ENCODE measurements at regions not wholly inside any gene's neighbourhood (a gene's known extent, or its start where the extent isn't known, plus 50 kb on each side); places are given as distances from the start of the nearest gene placed in this dataset.

DNA sequence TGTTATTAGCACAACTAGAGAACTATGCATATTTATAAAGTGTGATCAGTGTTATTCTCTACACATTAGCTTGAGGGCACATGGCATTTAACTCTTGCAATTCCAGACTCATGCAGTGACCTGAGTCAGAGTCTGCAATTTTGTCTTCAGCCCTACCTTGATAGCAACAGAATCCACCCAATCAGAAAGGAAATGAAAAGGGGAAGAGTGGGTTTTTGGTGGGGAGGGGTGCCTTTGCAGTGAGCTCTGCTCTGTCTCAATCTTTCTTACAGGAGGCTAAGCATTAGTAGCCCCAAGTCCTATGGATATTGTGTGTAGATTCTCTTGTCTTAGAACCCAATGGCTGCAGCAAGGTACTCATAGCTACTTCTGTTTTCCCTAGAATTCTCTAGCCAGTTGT is 489.2 kb downstream of the DHX35 start:
- no peak overlapping the region for H3K27ac Mint-ChIP-seq
- POLR2A ChIA-PET, result no interaction called here
- intact Hi-C loops (cut with micrococcal nuclease), result no loop called here

DNA sequence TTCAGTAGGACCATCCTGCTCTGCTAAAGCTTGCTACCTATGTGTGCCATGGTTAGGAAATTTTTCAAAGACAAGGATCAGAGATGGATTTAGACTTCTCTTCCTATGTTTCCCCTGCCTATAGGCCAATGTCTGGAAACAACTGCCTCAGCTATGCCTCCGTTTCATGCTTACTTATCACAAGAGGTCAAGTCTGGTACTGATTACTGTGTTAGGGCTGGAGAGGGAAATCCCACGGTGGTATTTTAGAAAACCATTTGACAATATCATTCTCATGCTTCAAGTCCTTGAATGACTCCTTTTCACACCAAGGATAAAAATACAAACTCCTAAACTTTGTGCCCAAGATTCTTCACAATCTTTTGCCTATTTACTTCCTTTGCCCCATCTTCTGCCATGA is 484.3 kb downstream of the DHX35 start:
- Mint-ChIP-seq H3K9me3 (peaks cover 0 to 10% (median 0%) of the 10 kb centered on the region in 11 donors), H3K4me3 (no peak overlapping the region), H3K27me3 (peaks cover 0 to 16% (median 9%) of the 10 kb centered on the region in 5 donors), H3K27ac (no peak overlapping the region), H3K4me1 (no peaks in the 10 kb centered on the region), H3K36me3 (no peaks in the 10 kb centered on the region)
- CTCF ChIA-PET, result no interaction called here
- POLR2A ChIA-PET, result no interaction called here
- H3K36me3 ChIP-seq (ENCODE audit: control insufficient read depth in 2 of 3, insufficient read depth in 3 of 3, low read length in 3 of 3), result no peaks in the 10 kb centered on the region
- no peaks in the 10 kb centered on the region for H3K27me3 ChIP-seq (ENCODE audit: control insufficient read depth in 2 of 2, insufficient read depth in 2 of 2, low read length in 2 of 2)
- H3K4me3 ChIP-seq (ENCODE audit: low read length), result no peak overlapping the region
- peaks cover 0 to 2% (median 0%) of the 10 kb centered on the region in 3 experiments for H3K9me3 ChIP-seq (ENCODE audit: control insufficient read depth in 2 of 3, low read length in 3 of 3)
- H3K27ac ChIP-seq (ENCODE audit: low read depth, low read length), result no peak overlapping the region
- intact Hi-C loops (cut with micrococcal nuclease), result no loop called here
- no peaks in the 10 kb centered on the region for H3K4me1 ChIP-seq (ENCODE audit: control insufficient read depth in 2 of 2, insufficient read depth in 2 of 2, low read length in 2 of 2)
- ATAC-seq (no peak), DNase-seq (no peak)

More for the DNA sequence above, 489.2 kb downstream of the DHX35 start:
- peaks cover 0 to 24% (median 11%) of the 10 kb centered on the region in 5 donors for H3K27me3 Mint-ChIP-seq
- DNase-seq (no peak), ATAC-seq (no peak)
- no peaks in the 10 kb centered on the region for H3K36me3 Mint-ChIP-seq
- CTCF ChIA-PET, result no interaction called here
- Histone ChIP-seq H3K4me1 (ENCODE audit: control insufficient read depth in 2 of 2, insufficient read depth in 2 of 2, low read length in 2 of 2) (no peaks in the 10 kb centered on the region), H3K4me3 (ENCODE audit: low read length) (no peak overlapping the region), H3K9me3 (ENCODE audit: control insufficient read depth in 2 of 3, low read length in 3 of 3) (peaks cover 0 to 5% (median 0%) of the 10 kb centered on the region in 3 experiments), H3K36me3 (ENCODE audit: control insufficient read depth in 2 of 3, insufficient read depth in 3 of 3, low read length in 3 of 3) (no peaks in the 10 kb centered on the region), H3K27me3 (ENCODE audit: control insufficient read depth in 2 of 2, insufficient read depth in 2 of 2, low read length in 2 of 2) (no peaks in the 10 kb centered on the region), H3K27ac (ENCODE audit: low read depth, low read length) (no peak overlapping the region)
- peaks cover 0 to 2% (median 0%) of the 10 kb centered on the region in 7 donors for H3K4me1 Mint-ChIP-seq
- peaks cover 0 to 13% (median 3%) of the 10 kb centered on the region in 11 donors for H3K9me3 Mint-ChIP-seq
- H3K4me3 Mint-ChIP-seq, result no peak overlapping the region

DNA sequence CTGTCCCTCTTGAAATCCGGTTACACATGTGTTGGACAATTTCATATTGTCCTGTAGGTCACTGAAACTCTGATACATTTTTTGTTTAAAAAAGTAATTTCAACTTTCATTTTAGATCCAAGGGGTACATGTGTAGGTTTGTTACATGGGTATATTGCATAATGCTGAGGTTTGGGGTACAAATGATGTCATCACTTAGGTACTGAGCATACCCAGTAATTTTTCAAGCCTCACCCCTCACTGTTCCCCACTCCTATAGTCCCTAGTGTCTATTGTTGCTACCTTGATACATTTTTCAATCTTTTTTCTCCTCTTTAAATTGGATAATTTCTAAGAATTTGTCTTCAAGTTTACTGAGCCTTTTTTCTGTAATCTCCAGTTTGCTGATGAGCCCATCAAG is 483.0 kb downstream of the DHX35 start:
- CTCF ChIA-PET, result no interaction called here
- Histone ChIP-seq H3K27me3 (ENCODE audit: control insufficient read depth in 2 of 2, insufficient read depth in 2 of 2, low read length in 2 of 2) (no peaks in the 10 kb centered on the region), H3K9me3 (ENCODE audit: control insufficient read depth in 2 of 3, low read length in 3 of 3) (no peaks in the 10 kb centered on the region), H3K36me3 (ENCODE audit: control insufficient read depth in 2 of 3, insufficient read depth in 3 of 3, low read length in 3 of 3) (no peaks in the 10 kb centered on the region), H3K4me3 (ENCODE audit: low read length) (no peak overlapping the region), H3K4me1 (ENCODE audit: control insufficient read depth in 2 of 2, insufficient read depth in 2 of 2, low read length in 2 of 2) (no peaks in the 10 kb centered on the region), H3K27ac (ENCODE audit: low read depth, low read length) (no peak overlapping the region)
- Mint-ChIP-seq H3K4me3 (no peak overlapping the region), H3K36me3 (no peaks in the 10 kb centered on the region), H3K27ac (no peak overlapping the region), H3K9me3 (peaks cover 0 to 10% (median 0%) of the 10 kb centered on the region in 11 donors), H3K4me1 (no peaks in the 10 kb centered on the region), H3K27me3 (peaks cover 0 to 16% (median 9%) of the 10 kb centered on the region in 5 donors)
- POLR2A ChIA-PET, result no interaction called here
- intact Hi-C loops (cut with micrococcal nuclease), result no loop called here
- no peak for ATAC-seq
- no peak for DNase-seq

DNA sequence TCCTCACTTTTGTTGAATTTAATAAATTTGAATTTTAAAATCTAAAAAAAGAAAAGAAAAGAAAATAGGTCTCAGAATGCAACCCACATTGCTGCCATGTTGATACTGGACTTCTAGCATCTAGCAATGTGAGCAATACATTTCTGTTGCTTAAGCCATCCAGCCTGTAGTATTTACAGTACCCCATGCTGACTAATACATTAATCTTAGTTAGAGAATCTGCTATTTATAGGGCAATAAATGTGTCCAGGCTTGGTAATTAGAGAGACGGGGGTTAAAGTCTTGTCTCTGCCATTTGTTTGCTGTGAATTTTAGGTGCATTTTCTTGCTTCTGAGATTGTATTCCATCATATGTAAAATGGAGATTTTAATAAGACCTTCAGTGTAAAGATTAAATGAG is 471.3 kb downstream of the DHX35 start:
- Histone ChIP-seq H3K4me1 (ENCODE audit: control insufficient read depth in 2 of 2, insufficient read depth in 2 of 2, low read length in 2 of 2) (no peaks in the 10 kb centered on the region), H3K27me3 (ENCODE audit: control insufficient read depth in 2 of 2, insufficient read depth in 2 of 2, low read length in 2 of 2) (no peaks in the 10 kb centered on the region), H3K4me3 (ENCODE audit: low read length) (no peak overlapping the region), H3K9me3 (ENCODE audit: control insufficient read depth in 2 of 3, low read length in 3 of 3) (no peaks in the 10 kb centered on the region), H3K27ac (ENCODE audit: low read depth, low read length) (no peak overlapping the region), H3K36me3 (ENCODE audit: control insufficient read depth in 2 of 3, insufficient read depth in 3 of 3, low read length in 3 of 3) (no peaks in the 10 kb centered on the region)
- intact Hi-C loops (cut with micrococcal nuclease), result no loop called here
- H3K27ac Mint-ChIP-seq, result no peak overlapping the region
- ChIA-PET CTCF (no interaction called here), POLR2A (no interaction called here)
- H3K27me3 Mint-ChIP-seq, result peaks cover 0 to 12% (median 0%) of the 10 kb centered on the region in 5 donors
- peaks cover 0 to 20% (median 7%) of the 10 kb centered on the region in 11 donors for H3K9me3 Mint-ChIP-seq
- no peaks in the 10 kb centered on the region for H3K36me3 Mint-ChIP-seq
- no peak for ATAC-seq
- H3K4me1 Mint-ChIP-seq, result no peaks in the 10 kb centered on the region
- no peak overlapping the region for H3K4me3 Mint-ChIP-seq
- no peak for DNase-seq

DNA sequence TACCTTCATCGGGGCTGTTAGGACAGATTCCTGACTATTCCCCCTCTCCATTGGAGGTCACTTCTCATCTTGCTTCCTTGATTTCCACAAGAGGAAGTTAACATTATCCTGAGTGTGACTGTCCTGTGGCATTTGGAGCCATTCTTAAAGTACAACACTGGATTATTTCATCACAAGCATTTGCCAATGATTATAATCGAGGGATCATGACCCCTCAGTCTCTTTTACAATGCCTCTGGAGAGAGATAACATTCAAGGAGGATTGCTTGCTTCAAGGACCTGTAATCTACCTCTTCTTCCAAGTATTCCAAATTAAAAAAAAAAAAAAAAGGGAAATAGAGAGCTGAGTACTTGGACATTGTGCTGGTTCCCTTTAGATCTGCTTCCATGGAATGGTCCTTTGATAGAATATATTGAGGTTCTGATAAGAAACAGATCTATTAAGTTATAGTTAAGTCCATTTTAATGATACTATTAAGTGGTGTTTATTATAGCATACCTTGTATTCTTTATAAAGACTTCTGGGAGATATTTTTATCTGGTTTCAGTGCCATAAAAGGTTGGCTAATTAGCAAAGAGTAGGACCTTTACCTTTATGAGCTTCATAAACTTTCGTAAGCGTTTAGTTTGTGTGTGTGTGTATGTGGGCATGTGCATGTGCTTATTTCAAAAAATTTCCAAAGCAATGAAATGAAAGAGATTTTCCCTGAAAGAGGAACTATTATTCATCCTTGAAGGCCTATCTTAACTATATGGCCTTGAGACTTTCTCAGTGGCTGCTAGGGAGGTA is 469.1 kb downstream of the DHX35 start:
- POLR2A ChIA-PET, result no interaction called here
- Mint-ChIP-seq H3K9me3 (peaks cover 0 to 17% (median 5%) of the 10 kb centered on the region in 11 donors), H3K4me3 (no peak overlapping the region), H3K4me1 (no peaks in the 10 kb centered on the region), H3K36me3 (no peaks in the 10 kb centered on the region), H3K27me3 (peaks cover 0 to 3% (median 0%) of the 10 kb centered on the region in 5 donors), H3K27ac (no peak overlapping the region)
- ATAC-seq, result no peak
- Histone ChIP-seq H3K4me3 (ENCODE audit: low read length) (no peak overlapping the region), H3K36me3 (ENCODE audit: control insufficient read depth in 2 of 3, insufficient read depth in 3 of 3, low read length in 3 of 3) (no peaks in the 10 kb centered on the region), H3K4me1 (ENCODE audit: control insufficient read depth in 2 of 2, insufficient read depth in 2 of 2, low read length in 2 of 2) (no peaks in the 10 kb centered on the region), H3K27me3 (ENCODE audit: control insufficient read depth in 2 of 2, insufficient read depth in 2 of 2, low read length in 2 of 2) (no peaks in the 10 kb centered on the region), H3K9me3 (ENCODE audit: control insufficient read depth in 2 of 3, low read length in 3 of 3) (no peaks in the 10 kb centered on the region), H3K27ac (ENCODE audit: low read depth, low read length) (no peak overlapping the region)
- DNase-seq, result no peak
- CTCF ChIA-PET, result no interaction called here
- intact Hi-C loops (cut with micrococcal nuclease), result no loop called here

DNA sequence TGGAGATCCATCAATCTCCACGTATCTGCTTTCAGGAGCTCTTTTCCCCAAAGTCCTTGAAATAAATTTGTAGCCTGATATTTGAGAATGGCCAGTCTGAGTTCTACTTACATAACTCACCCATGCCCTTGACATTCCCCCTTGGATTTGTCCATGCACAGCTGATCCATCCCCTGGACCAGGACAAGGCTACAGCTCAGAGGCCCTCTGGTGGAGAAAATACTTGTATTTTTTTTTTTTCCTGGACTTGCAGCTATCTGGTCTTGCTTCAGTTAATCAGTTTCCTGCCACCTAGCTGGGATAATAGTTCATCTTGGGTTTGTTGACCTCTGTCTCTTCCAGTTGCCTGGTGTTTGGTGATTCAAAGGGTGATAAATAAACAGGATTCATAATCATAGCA is 467.6 kb downstream of the DHX35 start:
- Mint-ChIP-seq H3K9me3 (peaks cover 0 to 15% (median 3%) of the 10 kb centered on the region in 11 donors), H3K4me1 (no peaks in the 10 kb centered on the region), H3K4me3 (no peak overlapping the region), H3K27me3 (peaks cover 0 to 5% (median 0%) of the 10 kb centered on the region in 5 donors), H3K36me3 (no peaks in the 10 kb centered on the region), H3K27ac (no peak overlapping the region)
- intact Hi-C loops (cut with micrococcal nuclease), result no loop called here
- Histone ChIP-seq H3K4me3 (ENCODE audit: low read length) (no peak overlapping the region), H3K9me3 (ENCODE audit: control insufficient read depth in 2 of 3, low read length in 3 of 3) (no peaks in the 10 kb centered on the region), H3K27ac (ENCODE audit: low read depth, low read length) (no peak overlapping the region), H3K4me1 (ENCODE audit: control insufficient read depth in 2 of 2, insufficient read depth in 2 of 2, low read length in 2 of 2) (no peaks in the 10 kb centered on the region), H3K36me3 (ENCODE audit: control insufficient read depth in 2 of 3, insufficient read depth in 3 of 3, low read length in 3 of 3) (no peaks in the 10 kb centered on the region), H3K27me3 (ENCODE audit: control insufficient read depth in 2 of 2, insufficient read depth in 2 of 2, low read length in 2 of 2) (no peaks in the 10 kb centered on the region)
- ATAC-seq (no peak), DNase-seq (no peak)
- POLR2A ChIA-PET, result no interaction called here
- CTCF ChIA-PET, result no interaction called here

DNA sequence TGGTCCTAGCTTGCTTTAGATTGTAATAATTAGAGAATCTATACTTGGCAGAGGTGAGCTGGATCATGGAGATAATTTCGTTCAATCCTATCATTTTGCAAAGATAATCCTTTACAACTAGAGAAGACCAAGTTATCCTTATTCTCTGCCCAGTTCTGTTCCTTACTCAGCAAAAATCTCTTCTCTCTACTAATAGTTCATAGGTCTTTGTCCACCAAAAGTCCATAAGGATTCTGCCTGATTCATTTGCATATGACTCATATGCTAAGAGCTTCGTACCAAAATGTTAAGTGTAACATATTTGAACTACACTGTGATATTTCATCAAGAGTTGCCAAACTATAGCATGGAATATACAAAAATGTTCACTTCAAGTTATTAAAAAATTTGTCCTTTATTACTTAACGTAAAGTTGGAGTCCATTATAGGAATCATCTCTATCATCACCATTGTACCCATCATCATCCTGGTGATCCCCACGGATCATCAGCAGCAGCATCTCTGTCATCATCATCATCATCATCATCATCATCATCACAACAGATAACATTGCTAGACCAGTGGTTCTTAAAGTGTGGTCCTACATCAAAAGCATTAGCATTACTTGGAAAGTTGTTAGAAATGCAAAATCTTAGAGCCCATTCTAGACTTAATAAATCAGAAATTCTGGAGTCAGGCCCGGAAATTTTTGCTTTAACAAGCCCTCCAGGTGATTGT is 463.0 kb downstream of the DHX35 start:
- no peak overlapping the region for H3K27ac Mint-ChIP-seq
- Histone ChIP-seq H3K27me3 (ENCODE audit: control insufficient read depth in 2 of 2, insufficient read depth in 2 of 2, low read length in 2 of 2) (no peaks in the 10 kb centered on the region), H3K36me3 (ENCODE audit: control insufficient read depth in 2 of 3, insufficient read depth in 3 of 3, low read length in 3 of 3) (no peaks in the 10 kb centered on the region), H3K9me3 (ENCODE audit: control insufficient read depth in 2 of 3, low read length in 3 of 3) (no peaks in the 10 kb centered on the region), H3K4me1 (ENCODE audit: control insufficient read depth in 2 of 2, insufficient read depth in 2 of 2, low read length in 2 of 2) (no peaks in the 10 kb centered on the region), H3K4me3 (ENCODE audit: low read length) (no peak overlapping the region), H3K27ac (ENCODE audit: low read depth, low read length) (no peak overlapping the region)
- ATAC-seq (no peak), DNase-seq (no peak)
- peaks cover 0 to 3% (median 0%) of the 10 kb centered on the region in 11 donors for H3K9me3 Mint-ChIP-seq
- no peak overlapping the region for H3K4me3 Mint-ChIP-seq
- no peaks in the 10 kb centered on the region for H3K4me1 Mint-ChIP-seq
- ChIA-PET CTCF (no interaction called here), POLR2A (no interaction called here)
- peaks cover 0 to 8% (median 4%) of the 10 kb centered on the region in 5 donors for H3K27me3 Mint-ChIP-seq
- intact Hi-C loops (cut with micrococcal nuclease), result no loop called here
- no peaks in the 10 kb centered on the region for H3K36me3 Mint-ChIP-seq

All from naive thymus-derived CD4-positive, alpha-beta T cell (primary cell).